WERI-Rb-1 (cell line): ENCODE measurements at regions not wholly inside any gene's neighbourhood (a gene's known extent, or its start where the extent isn't known, plus 50 kb on each side); places are given as distances from the start of the nearest gene placed in this dataset.

Experiments
- DNase-seq: peaks from one replicate; pipeline ENCODE4 v3.0.0-alpha.2; 2020
- H3K27ac ChIP-seq: fragments of 250-450 bp; sonication (Bioruptor Pico); 2 replicates; pipeline ENCODE4 v1.5.1; 2020; ENCODE audit warnings: mild to moderate bottlenecking, moderate library complexity
- H3K27me3 ChIP-seq: fragments of 250-450 bp; sonication (Bioruptor Pico); 2 replicates; pipeline ENCODE4 v1.5.1; 2021; ENCODE audit warnings: mild to moderate bottlenecking, low read depth, moderate library complexity; ENCODE audit not compliant: insufficient read depth, severe bottlenecking
- H3K36me3 ChIP-seq: fragments of 250-450 bp; sonication (Bioruptor Pico); 2 replicates; pipeline ENCODE4 v1.5.1; 2020; ENCODE audit warnings: mild to moderate bottlenecking, moderate library complexity
- H3K4me3 ChIP-seq: 2 replicates; pipeline ENCODE4 v1.5.1; 2011; ENCODE audit warnings: low read depth, mild to moderate bottlenecking, control low read depth, low read length
- H3K9me3 ChIP-seq: fragments of 250-450 bp; sonication (Bioruptor Pico); 2 replicates; pipeline ENCODE4 v1.5.1; 2021; ENCODE audit warnings: mild to moderate bottlenecking, moderate library complexity; ENCODE audit not compliant: severe bottlenecking
- TF ChIP-seq, protein P1 (sequence below): IDR thresholded peaks from 2 replicates; pipeline ENCODE4 v1.5.1; 2011; ENCODE audit warnings: low read depth, mild to moderate bottlenecking, control low read depth, inconsistent platforms, low read length

DNA sequence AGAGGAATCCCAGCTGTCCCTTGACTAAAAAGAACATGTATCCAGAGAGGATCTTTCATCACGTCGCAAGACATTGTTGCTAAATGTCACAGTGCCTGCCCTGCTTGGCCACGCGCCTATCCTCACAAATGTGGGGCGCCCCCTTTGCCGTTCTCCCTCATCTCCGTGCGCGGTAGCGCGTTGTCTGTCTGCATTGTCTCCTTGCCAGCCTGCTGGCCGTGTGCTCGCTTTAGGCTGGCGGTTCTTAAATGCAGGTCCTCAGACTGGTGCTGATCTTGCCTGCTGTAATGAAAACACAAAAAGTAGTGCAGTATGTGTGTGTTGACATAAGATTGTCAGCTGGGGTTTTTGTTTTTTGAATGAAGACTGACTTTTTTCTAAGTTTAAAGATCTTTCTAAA is 198.2 kb upstream of the RGS6 start:
- H3K27ac ChIP-seq, result no peak overlapping the region
- H3K4me3 ChIP-seq, result no peak overlapping the region
- no peak for DNase-seq
- H3K27me3 ChIP-seq, result no peaks in the 10 kb centered on the region
- TF ChIP-seq, protein P1, sequence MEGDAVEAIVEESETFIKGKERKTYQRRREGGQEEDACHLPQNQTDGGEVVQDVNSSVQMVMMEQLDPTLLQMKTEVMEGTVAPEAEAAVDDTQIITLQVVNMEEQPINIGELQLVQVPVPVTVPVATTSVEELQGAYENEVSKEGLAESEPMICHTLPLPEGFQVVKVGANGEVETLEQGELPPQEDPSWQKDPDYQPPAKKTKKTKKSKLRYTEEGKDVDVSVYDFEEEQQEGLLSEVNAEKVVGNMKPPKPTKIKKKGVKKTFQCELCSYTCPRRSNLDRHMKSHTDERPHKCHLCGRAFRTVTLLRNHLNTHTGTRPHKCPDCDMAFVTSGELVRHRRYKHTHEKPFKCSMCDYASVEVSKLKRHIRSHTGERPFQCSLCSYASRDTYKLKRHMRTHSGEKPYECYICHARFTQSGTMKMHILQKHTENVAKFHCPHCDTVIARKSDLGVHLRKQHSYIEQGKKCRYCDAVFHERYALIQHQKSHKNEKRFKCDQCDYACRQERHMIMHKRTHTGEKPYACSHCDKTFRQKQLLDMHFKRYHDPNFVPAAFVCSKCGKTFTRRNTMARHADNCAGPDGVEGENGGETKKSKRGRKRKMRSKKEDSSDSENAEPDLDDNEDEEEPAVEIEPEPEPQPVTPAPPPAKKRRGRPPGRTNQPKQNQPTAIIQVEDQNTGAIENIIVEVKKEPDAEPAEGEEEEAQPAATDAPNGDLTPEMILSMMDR, result no peak
- no peaks in the 10 kb centered on the region for H3K9me3 ChIP-seq
- H3K36me3 ChIP-seq, result peaks cover 67% of the 10 kb centered on the region

DNA sequence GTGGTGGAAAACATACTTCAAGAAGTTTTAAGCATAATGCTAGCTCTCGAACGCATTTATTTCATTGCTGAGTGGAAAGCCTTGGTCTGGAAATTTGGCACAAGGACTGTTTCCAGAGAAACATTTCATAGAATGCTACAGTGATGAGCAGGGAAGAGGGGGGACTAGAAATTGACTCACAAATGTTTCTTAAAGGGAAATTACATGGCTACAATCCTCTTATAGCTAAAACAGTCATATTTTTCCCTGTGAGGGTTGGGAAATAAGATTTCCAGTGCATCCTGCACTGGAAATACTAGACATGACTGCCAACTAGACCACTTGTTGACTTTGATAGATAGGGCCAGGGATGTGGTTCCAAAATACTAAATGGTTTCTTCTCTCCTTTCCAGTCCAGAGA is 197.3 kb upstream of the RGS6 start:
- H3K27ac ChIP-seq, result no peak overlapping the region
- H3K27me3 ChIP-seq, result no peaks in the 10 kb centered on the region
- H3K4me3 ChIP-seq, result no peak overlapping the region
- no peaks in the 10 kb centered on the region for H3K9me3 ChIP-seq
- TF ChIP-seq, protein P1, result no peak
- no peak for DNase-seq
- peaks cover 64% of the 10 kb centered on the region for H3K36me3 ChIP-seq

DNA sequence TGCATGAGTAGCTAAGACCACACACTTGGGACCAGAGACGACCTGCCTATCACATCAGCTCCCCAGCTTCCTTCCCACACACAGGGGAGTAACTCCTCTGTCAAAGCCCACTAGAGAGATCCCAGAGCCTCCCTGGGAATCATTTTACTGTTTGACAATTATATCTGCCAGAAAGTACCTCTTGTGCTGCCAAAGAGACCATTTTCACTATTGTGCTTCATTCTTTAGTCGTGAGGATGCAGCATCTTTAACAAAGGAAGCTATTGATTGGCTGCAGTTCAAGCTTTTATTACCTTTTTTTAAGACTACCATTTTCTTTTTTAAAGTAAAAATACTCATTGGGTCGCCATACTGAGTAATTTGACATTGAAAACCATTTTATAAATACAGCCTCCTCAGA is 194.5 kb upstream of the RGS6 start:
- no peak for DNase-seq
- TF ChIP-seq, protein P1, result no peak
- peaks cover 42% of the 10 kb centered on the region for H3K36me3 ChIP-seq

DNA sequence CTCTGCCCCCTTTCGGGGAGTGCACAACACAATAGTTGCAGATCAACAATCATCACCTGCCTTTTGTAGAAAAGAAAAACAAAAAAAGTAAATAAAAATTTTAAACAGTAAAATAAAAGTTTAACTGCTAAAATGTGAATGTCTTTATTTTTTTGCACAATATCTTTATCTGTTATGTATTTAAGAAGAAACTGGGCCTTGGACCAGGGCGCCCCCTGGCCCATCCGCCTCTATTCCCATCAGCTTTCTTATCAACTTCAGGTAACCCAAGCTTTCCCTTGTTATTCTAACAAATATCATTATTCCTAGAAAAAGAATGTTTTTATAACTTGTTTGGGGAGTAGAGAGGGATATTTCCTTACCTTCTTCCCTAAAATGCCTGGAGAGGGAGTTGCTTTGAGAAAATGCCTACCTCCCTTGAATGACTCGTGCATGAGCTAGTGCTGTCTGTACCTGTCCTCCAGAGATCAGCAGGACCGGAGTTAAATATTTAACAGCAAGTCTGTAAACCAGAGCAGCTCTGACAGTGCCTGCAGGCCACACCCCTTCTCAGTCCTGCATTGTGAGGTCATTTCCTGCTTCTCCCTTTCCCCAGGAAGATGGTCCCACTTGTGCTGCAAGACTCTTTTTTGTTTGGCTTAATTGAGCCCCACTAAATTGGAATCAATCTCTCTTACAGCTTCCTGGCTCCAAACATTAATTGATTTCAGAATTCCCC is 192.8 kb upstream of the RGS6 start:
- H3K27ac ChIP-seq, result no peak overlapping the region
- TF ChIP-seq, protein P1, result no peak
- H3K27me3 ChIP-seq, result peaks cover 21% of the 10 kb centered on the region
- H3K4me3 ChIP-seq, result no peak overlapping the region
- no peak for DNase-seq
- H3K9me3 ChIP-seq, result no peaks in the 10 kb centered on the region
- peaks cover 29% of the 10 kb centered on the region for H3K36me3 ChIP-seq

More for the DNA sequence above, 194.5 kb upstream of the RGS6 start:
- Histone ChIP-seq H3K27ac (no peak overlapping the region), H3K4me3 (no peak overlapping the region), H3K9me3 (no peaks in the 10 kb centered on the region), H3K27me3 (peaks cover 4% of the 10 kb centered on the region)

DNA sequence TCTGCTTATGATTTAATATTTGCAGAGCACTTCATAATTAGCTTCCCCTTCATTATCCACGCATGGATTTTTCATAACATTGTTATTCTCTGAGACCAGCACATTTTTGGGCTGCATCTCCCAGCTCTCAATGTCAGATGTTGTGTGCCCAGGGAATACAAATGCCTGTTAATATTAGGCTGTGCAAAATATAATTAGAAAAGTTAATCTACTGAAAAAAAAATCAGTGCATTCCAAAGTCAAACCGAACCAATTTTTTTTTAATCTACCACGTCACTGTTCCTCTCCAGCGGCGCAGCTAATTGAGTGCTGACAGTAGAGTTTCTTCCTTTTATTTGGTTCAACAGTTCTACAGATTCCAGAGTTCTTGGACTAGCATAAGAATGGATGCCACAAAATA is 191.0 kb upstream of the RGS6 start:
- no peak for DNase-seq
- no peak overlapping the region for H3K27ac ChIP-seq

More for the DNA sequence above, 191.0 kb upstream of the RGS6 start:
- Histone ChIP-seq H3K9me3 (no peaks in the 10 kb centered on the region), H3K27me3 (peaks cover 30% of the 10 kb centered on the region), H3K36me3 (peaks cover 18% of the 10 kb centered on the region; the same call in 1 of the 2 replicates), H3K4me3 (no peak overlapping the region)
- TF ChIP-seq, protein P1, result no peak
